Renal cortical epithelial cell (primary cell): ENCODE measurements at regions not wholly inside any gene's neighbourhood (a gene's known extent, or its start where the extent isn't known, plus 50 kb on each side); places are given as distances from the start of the nearest gene placed in this dataset.
A peak's percentile ranks its signal among the peaks of the same experiment; 100 is the strongest.
"Not testable (repeated sequence)": the region's sequence is repeated elsewhere in the genome, so short reads cannot be mapped to it uniquely, and the experiment has no call there.

Experiments used
- DNase-seq: peaks from one replicate; pipeline ENCODE4 v3.0.0-alpha.2; 2011; ENCODE audit warnings: low read depth

GRCh38 chr5:12576953-12577352 is 672.7 kb upstream of the CTNND2 start:
- not testable (repeated sequence) for DNase-seq

GRCh38 chr5:12574298-12575093 is 670.2 kb upstream of the CTNND2 start:
- DNase-seq, result not testable (repeated sequence)

GRCh38 chr5:12573916-12574297 is 669.7 kb upstream of the CTNND2 start:
- not testable (repeated sequence) for DNase-seq

- no peak for DNase-seq
These were observed 666.4 kb upstream of the CTNND2 start for GRCh38 chr5:12570688-12571087.

DNA sequence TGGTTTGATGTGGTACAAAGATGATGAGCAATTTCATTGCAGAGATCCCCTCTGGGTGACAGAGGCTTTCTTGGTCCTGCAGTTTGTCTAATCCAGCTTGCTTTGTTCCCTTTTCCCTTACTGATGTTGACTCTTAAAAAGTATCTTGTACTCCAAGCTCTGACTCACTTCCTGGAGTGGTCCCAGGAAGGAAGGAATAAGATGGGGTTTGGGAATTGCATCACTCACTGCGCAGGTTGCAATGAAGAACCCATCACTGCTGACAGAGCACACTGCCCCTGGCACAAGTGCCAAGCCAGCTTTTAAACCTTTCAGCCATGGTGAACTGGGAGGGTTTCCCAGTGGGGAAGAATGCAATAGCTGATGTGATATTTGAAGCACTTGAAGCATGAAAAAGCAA is 662.2 kb upstream of the CTNND2 start:
- DNase-seq, result no peak

- DNase-seq, result no peak
These were observed 652.8 kb upstream of the CTNND2 start for GRCh38 chr5:12557012-12557411.

- DNase-seq, result no peak
These were observed 621.9 kb upstream of the CTNND2 start for GRCh38 chr5:12526113-12526512.

GRCh38 chr5:12522116-12522515 is 617.9 kb upstream of the CTNND2 start:
- no peak for DNase-seq

DNA sequence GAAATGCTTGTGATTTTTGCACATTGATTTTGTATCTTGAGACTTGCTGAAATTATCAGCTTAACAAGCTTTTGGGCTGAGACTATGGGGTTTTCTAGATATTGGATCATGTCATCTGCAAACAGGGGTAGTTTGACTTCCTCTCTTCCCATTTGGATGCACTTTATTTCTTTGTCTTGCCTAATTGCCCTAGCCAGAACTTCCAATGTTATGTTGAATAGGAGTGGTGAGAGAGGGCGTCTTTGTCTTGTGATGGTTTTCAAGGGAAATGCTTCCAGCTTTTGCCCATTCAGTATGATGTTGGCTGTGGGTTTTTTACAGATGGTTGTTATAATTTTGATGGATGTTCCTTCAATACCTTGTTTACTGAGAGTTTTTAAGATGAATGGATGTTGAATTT is 600.7 kb upstream of the CTNND2 start:
- DNase-seq, result not testable (repeated sequence)

DNA sequence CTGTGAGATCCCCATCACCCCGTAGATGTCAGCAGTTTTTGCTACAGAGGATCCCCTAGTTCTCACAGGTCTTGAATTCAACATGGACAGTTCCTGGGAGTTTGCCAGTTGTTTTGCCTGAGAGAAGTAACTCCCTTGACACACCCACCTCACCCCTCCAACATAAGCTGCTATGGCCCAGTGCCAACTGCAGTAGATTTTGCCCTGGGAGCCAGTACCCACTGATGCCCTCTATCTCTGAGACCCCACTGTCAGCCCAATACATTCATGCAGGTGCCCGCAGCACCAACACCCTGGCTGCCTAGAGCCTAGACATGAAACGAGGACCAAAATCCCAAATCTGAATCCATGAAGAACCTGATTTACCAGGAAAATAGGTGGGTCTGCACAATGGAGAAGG is 583.9 kb upstream of the CTNND2 start:
- no peak for DNase-seq

DNA sequence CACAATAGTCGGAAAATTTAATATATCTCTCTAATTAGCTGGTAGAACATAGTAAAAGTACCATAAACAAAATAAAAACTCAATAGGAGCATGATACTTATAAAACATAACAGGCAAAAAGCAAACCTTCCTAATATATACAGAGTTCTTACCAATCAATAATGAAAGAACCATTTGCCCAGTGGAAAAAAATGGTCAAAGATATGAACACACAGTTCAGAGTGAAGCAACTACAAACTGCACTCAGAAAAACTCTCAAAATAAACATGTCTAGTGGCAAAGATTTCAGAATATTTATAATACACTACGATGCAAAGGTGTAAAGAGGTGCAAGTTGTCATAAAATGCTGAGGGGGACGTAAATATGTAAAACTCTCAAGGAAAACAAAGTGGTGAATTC is 576.2 kb upstream of the CTNND2 start:
- DNase-seq, result no peak

DNA sequence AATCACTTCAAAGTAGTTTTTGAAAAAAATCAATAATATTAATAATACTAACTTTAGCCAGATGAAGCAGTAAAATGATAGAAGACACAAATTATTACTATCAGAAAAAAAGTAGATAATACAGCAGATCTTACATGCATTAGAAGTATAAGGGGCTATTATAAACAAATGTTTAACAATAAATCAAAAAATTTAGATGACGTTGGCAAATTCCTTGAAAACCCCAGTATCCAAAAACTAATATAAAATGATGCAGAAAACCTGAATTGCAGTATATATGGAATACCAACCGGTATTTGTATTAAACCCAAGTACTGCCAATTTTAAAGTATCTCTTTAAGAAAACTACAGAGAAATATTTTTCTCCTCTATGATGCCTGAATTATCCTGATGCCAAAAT is 573.3 kb upstream of the CTNND2 start:
- no peak for DNase-seq

GRCh38 chr5:12467799-12468198 is 563.6 kb upstream of the CTNND2 start:
- DNase-seq, result no peak

DNA sequence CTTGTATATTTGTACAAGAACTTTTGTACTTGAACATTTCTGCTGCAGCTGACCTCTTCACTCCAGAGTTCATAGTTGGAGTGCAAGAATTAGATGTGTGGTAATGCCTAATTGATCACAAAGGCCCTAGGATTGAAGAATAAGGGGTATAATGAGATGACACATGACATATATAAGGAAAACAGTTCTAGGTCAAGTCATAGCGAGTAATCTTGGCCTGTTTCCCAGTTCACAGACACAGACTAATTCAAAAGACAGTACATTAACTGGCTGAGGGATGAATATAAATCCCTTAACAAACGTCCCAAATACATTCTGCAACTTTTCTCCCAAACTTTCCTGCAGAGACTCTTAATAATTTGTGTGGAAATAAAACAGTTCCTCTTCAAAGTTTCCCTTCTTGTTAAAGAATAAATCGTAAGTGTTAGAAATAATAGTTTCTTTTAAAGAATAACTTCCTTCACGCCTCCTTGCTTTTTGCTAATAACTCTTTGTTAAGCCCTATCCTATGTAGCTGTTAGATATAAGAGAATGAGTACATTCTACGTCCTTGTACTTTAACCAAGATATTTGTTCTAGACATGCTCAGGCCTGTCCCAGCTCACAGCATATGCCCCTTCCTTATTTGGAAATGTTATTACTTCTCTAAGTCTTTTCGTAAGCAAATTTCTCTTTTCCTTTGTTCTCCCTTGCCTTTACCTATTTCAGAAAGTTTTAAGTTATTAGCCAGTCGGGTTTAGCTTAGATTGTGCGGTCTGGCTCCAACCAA is 556.4 kb upstream of the CTNND2 start:
- DNase-seq, result no peak

- DNase-seq, result no peak
These were observed 555.1 kb upstream of the CTNND2 start for GRCh38 chr5:12459326-12459725.

GRCh38 chr5:12419075-12419474 is 514.8 kb upstream of the CTNND2 start:
- DNase-seq, result no peak

- DNase-seq, result no peak
These were observed 509.3 kb upstream of the CTNND2 start for GRCh38 chr5:12413585-12413984.

- no peak for DNase-seq
These were observed 508.8 kb upstream of the CTNND2 start for GRCh38 chr5:12413075-12413474.

DNA sequence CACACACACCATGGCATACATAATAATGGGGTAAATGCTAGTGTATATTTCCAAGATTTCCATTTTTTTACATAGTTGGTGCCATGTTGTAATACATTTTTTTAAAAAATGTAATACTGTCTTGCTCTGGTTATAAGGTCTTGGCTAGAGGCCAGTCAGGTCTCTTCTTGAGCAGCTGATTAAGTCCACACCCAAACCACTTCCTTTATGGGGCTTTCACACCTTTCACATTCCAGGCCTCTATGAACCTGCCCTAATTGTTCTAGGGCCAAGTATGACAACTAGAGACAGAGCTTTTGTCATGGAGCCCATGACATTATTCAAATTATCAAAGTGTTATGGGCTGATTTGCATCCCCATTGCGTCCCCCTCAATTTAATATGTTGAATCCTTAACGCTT is 495.6 kb upstream of the CTNND2 start:
- no peak for DNase-seq

DNA sequence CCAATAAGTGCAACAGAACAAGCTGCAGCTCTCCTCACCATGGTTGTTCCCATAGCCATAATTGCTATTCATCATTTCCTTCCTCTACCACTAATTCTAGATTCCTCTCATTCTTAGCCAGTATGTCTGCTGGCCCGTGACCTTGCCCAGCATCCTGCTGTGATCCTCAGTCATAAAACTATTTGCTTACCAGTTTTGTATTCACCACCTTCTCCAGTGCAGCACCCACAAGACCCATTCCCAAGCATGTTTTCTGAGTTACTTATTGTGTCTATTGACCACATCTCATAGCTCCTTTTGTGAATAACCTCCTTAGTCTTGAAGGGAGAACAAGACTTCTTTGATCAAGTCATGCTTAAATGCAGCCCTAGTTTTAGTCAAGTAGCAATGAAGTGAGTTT is 488.0 kb upstream of the CTNND2 start:
- peak; percentile 0 for DNase-seq

- DNase-seq, result no peak
These were observed 480.8 kb upstream of the CTNND2 start for GRCh38 chr5:12385095-12385494.

GRCh38 chr5:12384005-12384404 is 479.8 kb upstream of the CTNND2 start:
- DNase-seq, result no peak

GRCh38 chr5:12367973-12368372 is 463.7 kb upstream of the CTNND2 start:
- no peak for DNase-seq
